GM19035 (cell line): ENCODE measurements at regions not wholly inside any gene's neighbourhood (a gene's known extent, or its start where the extent isn't known, plus 50 kb on each side); places are given as distances from the start of the nearest gene placed in this dataset.
"Not testable (repeated sequence)": the region's sequence is repeated elsewhere in the genome, so short reads cannot be mapped to it uniquely, and the experiment has no call there.

ENCODE experiments used
- ATAC-seq: cut with Tn5 transposase; IDR thresholded peaks from one replicate; pipeline ENCODE4 v1.9.1; 2021; ENCODE audit not compliant: unreplicated experiment

- ATAC-seq, result no peak
Measured at GRCh38 chr15:59791755-59792154, 102.6 kb upstream of the BNIP2 start.

GRCh38 chr15:59791079-59791478 is 102.0 kb upstream of the BNIP2 start:
- ATAC-seq, result no peak

DNA sequence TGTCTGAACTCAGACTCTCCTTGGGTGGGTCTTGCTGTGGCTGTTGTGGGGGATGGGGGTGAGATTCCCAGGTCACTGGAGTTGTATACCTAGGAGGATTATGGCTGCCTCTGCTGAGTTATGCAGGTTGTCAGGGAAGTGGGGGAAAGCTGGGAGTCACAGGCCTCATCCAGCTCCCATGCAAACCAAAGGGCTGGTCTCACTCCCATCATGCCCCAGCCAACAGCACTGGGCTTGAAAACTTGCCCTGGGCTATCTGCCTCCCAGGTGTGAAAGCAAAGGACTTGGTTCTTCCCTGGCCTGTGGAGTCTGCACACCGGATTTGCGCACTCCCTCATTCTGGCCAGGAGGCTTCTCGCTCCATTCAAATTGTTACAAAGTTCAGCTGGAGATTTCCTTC is 97.3 kb upstream of the BNIP2 start:
- ATAC-seq, result not testable (repeated sequence)

DNA sequence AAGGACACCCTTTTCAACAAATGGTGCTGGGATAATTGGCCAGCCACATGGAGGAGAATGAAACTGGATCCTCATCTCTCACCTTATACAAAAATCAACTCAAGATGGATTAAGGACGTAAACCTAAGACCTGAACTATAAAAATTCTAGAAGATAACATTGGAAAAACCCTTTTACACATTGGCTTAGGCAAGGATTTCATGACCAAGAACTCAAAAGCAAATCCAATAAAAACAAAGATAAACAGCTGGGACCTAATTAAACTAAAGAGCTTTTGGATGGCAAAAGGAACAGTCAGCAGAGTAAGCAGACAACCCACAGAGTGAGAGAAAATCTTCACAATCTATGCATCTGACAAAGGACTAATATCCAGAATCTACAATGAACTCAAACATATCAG is 96.9 kb upstream of the BNIP2 start:
- not testable (repeated sequence) for ATAC-seq

DNA sequence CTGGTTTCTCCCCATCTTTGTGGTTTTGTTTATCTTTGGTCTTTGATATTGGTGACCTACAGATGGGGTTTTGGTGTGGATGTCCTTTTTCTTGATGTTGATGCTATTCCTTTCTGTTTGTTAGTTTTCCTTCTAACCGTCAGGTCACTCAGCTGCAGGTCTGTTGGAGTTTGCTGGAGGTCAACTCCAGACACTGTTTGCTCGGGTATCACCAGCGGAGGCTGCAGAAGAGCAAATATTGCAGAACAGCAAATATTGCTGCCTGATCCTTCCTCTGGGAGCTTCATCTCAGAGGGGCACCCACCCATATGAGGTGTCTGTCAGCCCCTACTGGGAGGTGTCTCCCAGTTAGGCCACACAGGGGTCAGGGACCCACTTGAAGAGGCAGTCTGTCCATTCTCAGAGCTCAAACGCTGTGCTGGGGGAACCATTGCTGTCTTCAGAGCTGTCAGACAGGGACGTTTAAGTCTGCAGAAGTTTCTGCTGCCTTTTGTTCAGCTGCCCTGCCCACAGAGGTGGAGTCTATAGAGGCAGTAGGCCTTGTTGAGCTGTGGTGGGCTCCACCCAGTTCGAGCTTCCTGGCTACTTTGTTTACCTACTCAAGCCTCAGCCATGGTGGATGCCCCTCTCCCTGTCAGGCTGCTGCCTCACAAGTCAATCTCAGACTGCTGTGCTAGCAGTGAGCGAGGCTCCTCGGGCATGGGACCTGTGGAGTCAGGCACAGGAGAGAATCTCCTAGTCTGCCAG is 94.8 kb upstream of the BNIP2 start:
- ATAC-seq, result not testable (repeated sequence)

DNA sequence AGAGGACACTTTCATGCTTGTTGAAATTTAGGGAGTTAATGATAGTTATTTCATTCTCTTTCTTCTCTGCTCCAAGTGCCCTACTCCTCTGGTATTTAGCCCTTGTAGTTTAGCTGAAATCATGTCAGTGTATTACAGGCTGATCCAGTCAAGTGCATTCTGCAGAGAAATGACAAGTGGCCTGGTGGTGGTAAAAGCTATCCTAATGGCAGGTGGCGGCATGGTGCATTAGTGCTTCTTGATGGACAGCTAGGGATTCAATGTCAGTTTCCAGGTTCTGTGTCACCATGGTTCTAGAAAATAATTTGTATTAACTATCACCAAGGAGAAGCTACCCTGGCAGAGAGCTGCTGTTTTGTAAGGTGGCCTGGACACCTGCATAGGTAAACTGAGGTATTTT is 90.0 kb upstream of the BNIP2 start:
- ATAC-seq, result no peak

- no peak for ATAC-seq
Measured at GRCh38 chr15:59764775-59765174, 75.7 kb upstream of the BNIP2 start.

- no peak for ATAC-seq
Measured at GRCh38 chr15:59762558-59762957, 73.4 kb upstream of the BNIP2 start.

DNA sequence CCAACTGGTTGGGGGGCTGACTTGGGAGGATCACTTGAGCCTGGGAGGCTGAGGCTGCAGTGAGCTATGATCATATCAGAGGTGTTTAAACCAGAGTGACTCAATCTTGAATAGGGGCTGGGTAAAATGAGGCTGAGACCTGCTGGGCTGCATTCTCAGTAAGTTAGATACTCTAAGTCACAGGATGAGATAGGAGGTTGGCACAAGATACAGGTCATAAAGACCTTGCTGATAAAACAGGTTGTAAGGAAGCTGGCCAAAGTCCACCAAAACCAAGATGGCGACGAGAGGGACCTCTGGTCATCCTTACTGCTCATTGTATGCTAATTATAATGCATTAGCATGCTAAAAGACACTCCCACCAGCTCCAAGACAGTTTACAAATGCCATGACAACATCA is 71.1 kb upstream of the BNIP2 start:
- ATAC-seq, result not testable (repeated sequence)

DNA sequence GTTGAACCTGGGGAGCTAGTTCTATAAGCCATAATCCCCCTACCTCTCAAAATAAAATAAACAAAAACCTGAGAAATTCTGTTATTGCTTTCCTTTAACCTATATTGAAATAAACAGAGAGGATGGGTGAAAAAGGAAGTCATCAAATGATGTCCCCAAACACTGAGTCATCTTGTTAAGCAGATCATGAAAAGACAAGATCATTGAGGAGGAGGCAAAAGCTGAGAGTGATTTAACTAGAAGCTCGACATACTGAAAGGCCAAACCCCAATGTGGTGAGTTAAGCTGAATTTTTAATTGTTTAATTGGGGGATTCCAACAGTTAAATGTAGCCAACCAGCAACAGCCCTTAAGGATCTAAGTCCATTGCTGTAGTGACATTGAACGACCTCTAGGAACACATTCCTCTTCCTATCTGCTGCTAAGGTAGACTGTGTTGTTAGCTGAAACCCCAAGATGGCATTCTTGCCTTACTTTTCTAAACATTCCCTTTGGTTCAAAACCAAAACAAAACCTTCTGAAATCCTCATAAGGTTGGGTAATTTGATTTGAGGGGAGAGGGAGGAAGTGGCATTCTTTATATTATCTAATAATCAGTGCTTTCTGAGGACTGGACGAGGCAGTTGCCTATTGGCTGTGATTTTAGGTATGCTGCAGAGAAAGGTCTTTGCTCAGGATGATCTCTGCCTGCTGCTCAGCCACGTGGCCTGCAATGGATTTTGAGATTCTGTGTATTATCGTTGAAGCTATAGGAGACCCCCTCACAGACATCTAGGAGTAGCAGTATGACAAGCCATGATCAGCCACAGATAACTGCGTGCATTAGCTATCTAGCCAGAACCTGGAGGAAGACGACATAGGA is 62.7 kb upstream of the BNIP2 start:
- ATAC-seq, result no peak

- ATAC-seq, result no peak
Measured at GRCh38 chr15:59746777-59747176, 57.7 kb upstream of the BNIP2 start.

DNA sequence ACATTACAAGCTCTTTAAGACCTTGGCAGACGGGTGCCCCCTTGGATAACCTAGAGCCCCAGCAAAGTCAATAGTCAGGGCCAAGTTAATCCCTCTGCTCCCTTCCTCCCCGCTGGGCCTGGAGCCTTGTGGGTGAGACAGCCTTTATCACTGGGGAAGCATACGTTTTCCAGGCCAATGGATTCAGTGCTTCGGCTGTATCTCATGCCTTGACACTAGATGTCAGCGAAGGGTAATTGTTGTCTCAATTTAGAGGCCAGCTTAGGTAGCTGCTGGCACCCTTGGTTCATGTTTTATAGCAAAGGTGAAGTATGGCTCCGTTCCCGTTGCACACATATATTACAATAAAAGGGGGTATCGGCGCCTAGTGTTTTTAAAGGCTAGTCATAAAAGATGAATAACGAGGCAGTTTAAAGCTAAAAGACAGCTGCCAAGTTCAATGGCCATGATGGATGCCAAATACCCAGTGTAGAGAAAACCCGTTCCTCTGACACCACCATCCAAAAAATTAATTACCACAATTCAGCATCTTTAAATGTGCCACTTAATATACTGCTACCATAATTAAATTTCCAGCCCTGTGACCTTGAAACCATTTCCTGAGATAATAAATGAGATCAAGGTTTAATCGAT is 52.3 kb upstream of the BNIP2 start:
- no peak for ATAC-seq

- ATAC-seq, result no peak
Measured at GRCh38 chr15:59739557-59740186, 50.6 kb upstream of the BNIP2 start.
